HG03280 (cell line): ENCODE measurements at regions not wholly inside any gene's neighbourhood (a gene's known extent, or its start where the extent isn't known, plus 50 kb on each side); places are given as distances from the start of the nearest gene placed in this dataset.

ENCODE experiments used
- ATAC-seq: cut with Tn5 transposase; IDR thresholded peaks from one replicate; pipeline ENCODE4 v1.9.1; 2021; ENCODE audit warnings: mild to moderate bottlenecking, moderate library complexity; ENCODE audit not compliant: unreplicated experiment

GRCh38 chr7:142698429-142698828 is 50.8 kb upstream of the PRSS1 start:
- no peak for ATAC-seq

- ATAC-seq: no peak
Measured at GRCh38 chr7:142697270-142697669, 52.0 kb upstream of the PRSS1 start.

GRCh38 chr7:142696456-142697179 is 52.7 kb upstream of the PRSS1 start:
- ATAC-seq: no peak

GRCh38 chr7:142693911-142694310 is 55.4 kb upstream of the PRSS1 start:
- ATAC-seq: no peak

- no peak for ATAC-seq
Measured at GRCh38 chr7:142690554-142691182, 58.6 kb upstream of the PRSS1 start.

GRCh38 chr7:142689439-142690120 is 59.7 kb upstream of the PRSS1 start:
- no peak for ATAC-seq

GRCh38 chr7:142685877-142686508 is 63.3 kb upstream of the PRSS1 start:
- no peak for ATAC-seq

- no peak for ATAC-seq
Measured at GRCh38 chr7:142681314-142682092, 67.8 kb upstream of the PRSS1 start.

GRCh38 chr7:142671506-142671905 is 77.8 kb upstream of the PRSS1 start:
- ATAC-seq: no peak

GRCh38 chr7:142670511-142670910 is 78.8 kb upstream of the PRSS1 start:
- no peak for ATAC-seq

- no peak for ATAC-seq
Measured at GRCh38 chr7:142669074-142669654, 80.1 kb upstream of the PRSS1 start.

GRCh38 chr7:142668495-142668894 is 80.8 kb upstream of the PRSS1 start:
- ATAC-seq: no peak

GRCh38 chr7:142657376-142657775 is 91.9 kb upstream of the PRSS1 start:
- no peak for ATAC-seq

GRCh38 chr7:142654398-142654797 is 94.9 kb upstream of the PRSS1 start:
- no peak for ATAC-seq

GRCh38 chr7:142647749-142648148 is 101.5 kb upstream of the PRSS1 start:
- ATAC-seq: no peak

- no peak for ATAC-seq
Measured at GRCh38 chr7:142646386-142647140, 102.7 kb upstream of the PRSS1 start.

- ATAC-seq: no peak
Measured at GRCh38 chr7:142645777-142646176, 103.5 kb upstream of the PRSS1 start.

GRCh38 chr7:142642316-142642715 is 107.0 kb upstream of the PRSS1 start:
- no peak for ATAC-seq

GRCh38 chr7:142641252-142641651 is 108.0 kb upstream of the PRSS1 start:
- peak; percentile 53 for ATAC-seq

- no peak for ATAC-seq
Measured at GRCh38 chr7:142638581-142638980, 110.7 kb upstream of the PRSS1 start.
